Naive thymus-derived CD8-positive, alpha-beta T cell (primary cell): ENCODE measurements at regions not wholly inside any gene's neighbourhood (a gene's known extent, or its start where the extent isn't known, plus 50 kb on each side); places are given as distances from the start of the nearest gene placed in this dataset.
A peak's percentile ranks its signal among the peaks of the same experiment; 100 is the strongest.

Source experiments
- ATAC-seq, 2 donors: fragments of 150-1000 bp; cut with Tn5 transposase in 1 of 2; sonication (Bioruptor Pico), chemical (Tn5 transposase) in 1 of 2; 1 replicate in 1 of 2; 2 replicates in 1 of 2; pipeline ENCODE4 v1.10.0; 2021; ENCODE audit warnings: mild to moderate bottlenecking in 2 of 2, moderate library complexity in 2 of 2
- POLR2A ChIA-PET: fragments of 350-600 bp; sonication (Branson Sonifier 250); formaldehyde crosslinking; loops from one replicate; lab custom pipeline; 2021; ENCODE audit warnings: antibody characterized with exemption; lab: Charles Lee
- DNase-seq, 10 donors: peaks; one replicate each; pipeline versions ENCODE4 v3.0.0 to v3.0.0-alpha.2; 2020 to 2022
- H3K27ac Mint-ChIP-seq, 10 donors: one replicate each; pipeline ENCODE4 v1.8.0; 2020 to 2022; ENCODE audit warnings: mild to moderate bottlenecking in 10 of 10, mixed read lengths in 10 of 10, moderate library complexity in 4 of 10, inconsistent platforms in 1 of 10
- H3K27me3 Mint-ChIP-seq, 5 donors: one replicate each; pipeline ENCODE4 v1.8.0; 2021 to 2022; ENCODE audit warnings: mixed read lengths in 5 of 5
- H3K36me3 Mint-ChIP-seq, 3 donors: one replicate each; pipeline ENCODE4 v1.8.0; 2020 to 2022; ENCODE audit warnings: mixed read lengths in 3 of 3, mild to moderate bottlenecking in 2 of 3, inconsistent platforms in 1 of 3
- H3K4me1 Mint-ChIP-seq, 4 donors: one replicate each; pipeline ENCODE4 v1.8.0; 2021 to 2022; ENCODE audit warnings: mixed read lengths in 4 of 4
- H3K4me3 Mint-ChIP-seq, 10 donors: one replicate each; pipeline ENCODE4 v1.8.0; 2020 to 2022; ENCODE audit warnings: mild to moderate bottlenecking in 10 of 10, mixed read lengths in 10 of 10, moderate library complexity in 6 of 10, inconsistent platforms in 1 of 10
- H3K9me3 Mint-ChIP-seq, 9 donors: one replicate each; pipeline ENCODE4 v1.8.0; 2020 to 2022; ENCODE audit warnings: mixed read lengths in 9 of 9, mild to moderate bottlenecking in 3 of 9, inconsistent platforms in 1 of 9, moderate library complexity in 1 of 9

GRCh38 chr12:27185234-27186021 is 58.7 kb upstream of the STK38L start:
- ATAC-seq (peak; percentile 50 to 95), DNase-seq (peak in 4 of 10 donors; percentile 17 to 36 (median 20))
- POLR2A ChIA-PET = no interaction called here
- peak overlapping the region in 8 of 10 donors; percentile 5 to 86 (median 50) for H3K27ac Mint-ChIP-seq
- no peak overlapping the region for H3K4me3 Mint-ChIP-seq
- H3K36me3 Mint-ChIP-seq = peaks cover 0 to 3% (median 3%) of the 10 kb centered on the region in 3 donors
- H3K9me3 Mint-ChIP-seq = no peaks in the 10 kb centered on the region
- H3K27me3 Mint-ChIP-seq = no peaks in the 10 kb centered on the region
- H3K4me1 Mint-ChIP-seq = peaks cover 5 to 8% (median 6%) of the 10 kb centered on the region in 4 donors

GRCh38 chr12:27186022-27186839 is 57.9 kb upstream of the STK38L start:
- DNase-seq = no peak
- Mint-ChIP-seq H3K36me3 (peaks cover 0 to 3% (median 3%) of the 10 kb centered on the region in 3 donors), H3K27ac (no peak overlapping the region)

GRCh38 chr12:27187697-27188096 is 56.4 kb upstream of the STK38L start:
- ATAC-seq = no peak
- H3K27me3 Mint-ChIP-seq = no peaks in the 10 kb centered on the region
- no peak overlapping the region for H3K27ac Mint-ChIP-seq
- no peak overlapping the region for H3K4me3 Mint-ChIP-seq
- no peaks in the 10 kb centered on the region for H3K9me3 Mint-ChIP-seq
- DNase-seq = no peak
- peaks cover 0 to 3% (median 3%) of the 10 kb centered on the region in 3 donors for H3K36me3 Mint-ChIP-seq
- POLR2A ChIA-PET = interaction anchor here (0.7 kb wide), 1 partner anchor 70 kb away, joined by 3 read pairs; no protein-coding TSS in a partner anchor
- peaks cover 5 to 8% (median 6%) of the 10 kb centered on the region in 4 donors for H3K4me1 Mint-ChIP-seq

More at GRCh38 chr12:27186022-27186839, 57.9 kb upstream of the STK38L start:
- Mint-ChIP-seq H3K27me3 (no peaks in the 10 kb centered on the region), H3K4me3 (no peak overlapping the region), H3K4me1 (peaks cover 5 to 8% (median 6%) of the 10 kb centered on the region in 4 donors), H3K9me3 (no peaks in the 10 kb centered on the region)
- ATAC-seq = no peak
- POLR2A ChIA-PET = no interaction called here

GRCh38 chr12:27190761-27191160 is 53.3 kb upstream of the STK38L start:
- Mint-ChIP-seq H3K4me3 (no peak overlapping the region), H3K4me1 (no peaks in the 10 kb centered on the region), H3K9me3 (no peaks in the 10 kb centered on the region), H3K36me3 (peaks cover 0 to 3% (median 3%) of the 10 kb centered on the region in 3 donors), H3K27ac (no peak overlapping the region), H3K27me3 (no peaks in the 10 kb centered on the region)
- DNase-seq = no peak
- ATAC-seq = no peak
- POLR2A ChIA-PET = interaction anchor here (1.2 kb wide), 1 partner anchor 22 kb away, joined by 3 read pairs; no protein-coding TSS in a partner anchor

GRCh38 chr12:27191531-27191930 is 52.6 kb upstream of the STK38L start:
- DNase-seq = no peak
- no peak overlapping the region for H3K4me3 Mint-ChIP-seq

GRCh38 chr12:27192118-27192802 is 51.8 kb upstream of the STK38L start:
- Mint-ChIP-seq H3K9me3 (no peaks in the 10 kb centered on the region), H3K27me3 (no peaks in the 10 kb centered on the region), H3K36me3 (peaks cover 0 to 9% (median 3%) of the 10 kb centered on the region in 3 donors), H3K27ac (no peak overlapping the region), H3K4me3 (no peak overlapping the region), H3K4me1 (no peaks in the 10 kb centered on the region)
- DNase-seq = no peak
- no peak for ATAC-seq
- POLR2A ChIA-PET = no interaction called here

More at GRCh38 chr12:27191531-27191930, 52.6 kb upstream of the STK38L start:
- Mint-ChIP-seq H3K27ac (no peak overlapping the region), H3K27me3 (no peaks in the 10 kb centered on the region), H3K36me3 (peaks cover 0 to 4% (median 3%) of the 10 kb centered on the region in 3 donors), H3K9me3 (no peaks in the 10 kb centered on the region), H3K4me1 (no peaks in the 10 kb centered on the region)
- POLR2A ChIA-PET = no interaction called here
- no peak for ATAC-seq

GRCh38 chr12:27193106-27193505 is 51.0 kb upstream of the STK38L start:
- Mint-ChIP-seq H3K36me3 (peaks cover 0 to 9% (median 3%) of the 10 kb centered on the region in 3 donors), H3K9me3 (no peaks in the 10 kb centered on the region), H3K4me3 (no peak overlapping the region), H3K27ac (no peak overlapping the region), H3K4me1 (no peaks in the 10 kb centered on the region), H3K27me3 (no peaks in the 10 kb centered on the region)
- DNase-seq (no peak), ATAC-seq (no peak)
- POLR2A ChIA-PET = no interaction called here

- Mint-ChIP-seq H3K36me3 (peaks cover 0 to 11% (median 3%) of the 10 kb centered on the region in 3 donors), H3K9me3 (no peaks in the 10 kb centered on the region), H3K4me1 (no peaks in the 10 kb centered on the region), H3K27me3 (no peaks in the 10 kb centered on the region), H3K27ac (no peak overlapping the region), H3K4me3 (no peak overlapping the region)
- DNase-seq = no peak
- ATAC-seq = no peak
- POLR2A ChIA-PET = no interaction called here
Measured at GRCh38 chr12:27193854-27194544, 50.1 kb upstream of the STK38L start.
